B cell (primary cell): ENCODE measurements at regions not wholly inside any gene's neighbourhood (a gene's known extent, or its start where the extent isn't known, plus 50 kb on each side); places are given as distances from the start of the nearest gene placed in this dataset.

ENCODE experiments used
- ATAC-seq: fragments of 200-7000 bp; cut with Tn5 transposase; one replicate; pipeline ENCODE4 v1.10.0; 2021; ENCODE audit warnings: low read depth, mild to moderate bottlenecking, moderate number of reproducible peaks, moderate library complexity
- CTCF ChIA-PET: fragments of 350-600 bp; sonication (Branson Sonifier 250); formaldehyde crosslinking; loops from one replicate; lab custom pipeline; 2021; ENCODE audit warnings: antibody characterized with exemption, inconsistent platforms; lab: Charles Lee
- POLR2A ChIA-PET: fragments of 350-600 bp; sonication (Branson Sonifier 250); formaldehyde crosslinking; loops from one replicate; lab custom pipeline; 2021; ENCODE audit warnings: antibody characterized with exemption; lab: Charles Lee
- DNase-seq: peaks from one replicate; pipeline ENCODE4 v3.0.0; 2013
- H2AFZ ChIP-seq: 2 replicates; pipeline ENCODE4 v1.6.1; 2012; ENCODE audit warnings: mild to moderate bottlenecking, low read depth, low read length; ENCODE audit not compliant: insufficient read depth, poor library complexity, severe bottlenecking
- H3K27ac ChIP-seq, 2 donors: 1 replicate in 1 of 2; 2 replicates in 1 of 2; pipeline ENCODE4 v1.5.1; 2012 to 2013; ENCODE audit warnings: low read length in 2 of 2, mild to moderate bottlenecking in 2 of 2, moderate library complexity in 1 of 2
- H3K27me3 ChIP-seq, 4 experiments: fragments of 200-600 bp in 1 of 4; sonication (generic) in 1 of 4; replicated peaks in 1 of 4; 1 replicate in 2 of 4; 2 replicates in 2 of 4; pipeline versions ENCODE4 v1.6.1 to v1.7.0; 2013 to 2016; ENCODE audit warnings: low read length in 3 of 4, mild to moderate bottlenecking in 2 of 4, mixed read lengths in 1 of 4, moderate library complexity in 1 of 4; ENCODE audit not compliant: insufficient read depth in 4 of 4, control insufficient read depth in 3 of 4; ENCODE audit errors: control extremely low read depth in 1 of 4
- H3K36me3 ChIP-seq, 2 experiments: replicated peaks in 1 of 2; 1 replicate in 1 of 2; 2 replicates in 1 of 2; pipeline versions ENCODE4 v1.6.1 to v1.7.1; 2013; ENCODE audit warnings: low read length in 1 of 2; ENCODE audit not compliant: insufficient read depth in 2 of 2, control insufficient read depth in 1 of 2; ENCODE audit errors: control extremely low read depth in 1 of 2, extremely low read depth in 1 of 2
- H3K4me1 ChIP-seq, 2 donors: fragments of 200-600 bp in 1 of 2; sonication (generic) in 1 of 2; 1 replicate in 1 of 2; 2 replicates in 1 of 2; pipeline versions ENCODE4 v1.5.1 to v1.6.1; 2013 to 2017; ENCODE audit warnings: low read length in 2 of 2; ENCODE audit not compliant: control insufficient read depth in 2 of 2, insufficient read depth in 2 of 2
- H3K4me2 ChIP-seq: replicated peaks from 2 replicates; pipeline ENCODE3; 2012; ENCODE audit warnings: mild to moderate bottlenecking, low read depth, low read length; ENCODE audit not compliant: poor library complexity, severe bottlenecking
- H3K4me3 ChIP-seq, 5 experiments: fragments of 200-600 bp in 1 of 5; sonication (generic) in 1 of 5; 1 replicate in 3 of 5; 2 replicates in 2 of 5; pipeline versions ENCODE4 v1.5.1 to v1.7.0; 2011 to 2016; ENCODE audit warnings: low read length in 4 of 5, mild to moderate bottlenecking in 4 of 5, low read depth in 2 of 5, control low read depth in 1 of 5, moderate library complexity in 1 of 5; ENCODE audit not compliant: insufficient read depth in 1 of 5; ENCODE audit errors: control extremely low read depth in 1 of 5, extremely low read depth in 1 of 5
- H3K79me2 ChIP-seq: fragments of 200-600 bp; sonication (generic); one replicate; pipeline ENCODE4 v1.6.0; 2016; ENCODE audit warnings: low read length; ENCODE audit not compliant: control insufficient read depth, insufficient read depth
- H3K9ac ChIP-seq: fragments of 200-600 bp; sonication (generic); 2 replicates; pipeline ENCODE4 v1.6.1; 2017; ENCODE audit warnings: mild to moderate bottlenecking, low read length, moderate library complexity
- H3K9me3 ChIP-seq, 3 donors: one replicate each; pipeline versions ENCODE4 v1.6.1 to v1.7.1; 2013; ENCODE audit warnings: low read length in 2 of 3; ENCODE audit not compliant: control insufficient read depth in 2 of 3, insufficient read depth in 1 of 3; ENCODE audit errors: control extremely low read depth in 1 of 3
- H4K20me1 ChIP-seq: 2 replicates; pipeline ENCODE4 v1.6.0; 2012; ENCODE audit warnings: mild to moderate bottlenecking, low read length; ENCODE audit not compliant: insufficient read depth, control insufficient read depth, poor library complexity, severe bottlenecking
- H3K27ac Mint-ChIP-seq: one replicate; pipeline ENCODE4 v1.8.0; 2021; ENCODE audit warnings: mixed read lengths
- H3K27me3 Mint-ChIP-seq: one replicate; pipeline ENCODE4 v1.8.0; 2021; ENCODE audit warnings: mixed read lengths
- H3K4me1 Mint-ChIP-seq: one replicate; pipeline ENCODE4 v1.8.0; 2021; ENCODE audit warnings: mixed read lengths
- H3K4me3 Mint-ChIP-seq: one replicate; pipeline ENCODE4 v1.8.0; 2021; ENCODE audit warnings: mixed read lengths
- H3K9me3 Mint-ChIP-seq: one replicate; pipeline ENCODE4 v1.8.0; 2022; ENCODE audit warnings: mixed read lengths; ENCODE audit not compliant: insufficient read depth
- CTCF ChIP-seq: fragments of 200-600 bp; IDR thresholded peaks from one replicate; pipeline ENCODE4 v1.8.0; 2022; ENCODE audit warnings: antibody characterized with exemption, mild to moderate bottlenecking
- EZH2 ChIP-seq: IDR thresholded peaks from 2 replicates; pipeline ENCODE4 v1.6.1; 2012; ENCODE audit warnings: borderline replicate concordance, low read depth, mild to moderate bottlenecking, moderate library complexity, low read length; ENCODE audit not compliant: insufficient read depth, poor library complexity, severe bottlenecking
- WGBS: methylation state at CpG from one replicate; pipeline ENCODE4 v1.1.5; 2013; ENCODE audit warnings: missing lambda C conversion rate; ENCODE audit not compliant: insufficient coverage; 5-methylcytosine and 5-hydroxymethylcytosine counted together
- intact Hi-C: fragments of 100-400 bp; cut with micrococcal nuclease; formaldehyde crosslinking; loops from one replicate; pipeline ENCODE4 v1.10.0; 2022

- Histone ChIP-seq H4K20me1 (no peaks in the 10 kb centered on the region), H3K79me2 (no peaks in the 10 kb centered on the region), H3K9ac (no peak overlapping the region), H3K27ac (no peak overlapping the region), H3K36me3 (no peaks in the 10 kb centered on the region), H3K4me2 (no peak overlapping the region), H3K9me3 (no peaks in the 10 kb centered on the region), H3K27me3 (no peaks in the 10 kb centered on the region), H2AFZ (no peak overlapping the region), H3K4me3 (no peak overlapping the region), H3K4me1 (no peaks in the 10 kb centered on the region)
- CTCF ChIA-PET = no interaction called here
- Mint-ChIP-seq H3K4me3 (no peak overlapping the region), H3K9me3 (no peaks in the 10 kb centered on the region), H3K27ac (no peak overlapping the region), H3K4me1 (no peaks in the 10 kb centered on the region), H3K27me3 (no peaks in the 10 kb centered on the region)
- ATAC-seq (no peak), DNase-seq (no peak)
- POLR2A ChIA-PET = no interaction called here
- intact Hi-C loops = no loop called here
- TF ChIP-seq EZH2 (no peak), CTCF (no peak)
- 45% methylated on average over 11 of the region's 13 CpGs for WGBS
These were observed 467.1 kb upstream of the HSF2 start for GRCh38 chr6:121932076-121932991.

- intact Hi-C loops = no loop called here
- no peak overlapping the region for H3K27ac ChIP-seq
- no peaks in the 10 kb centered on the region for H4K20me1 ChIP-seq
- Mint-ChIP-seq H3K4me3 (no peak overlapping the region), H3K4me1 (no peaks in the 10 kb centered on the region), H3K27me3 (no peaks in the 10 kb centered on the region), H3K27ac (no peak overlapping the region), H3K9me3 (peaks cover 4% of the 10 kb centered on the region)
- H3K27me3 ChIP-seq = no peaks in the 10 kb centered on the region
- H3K79me2 ChIP-seq = no peaks in the 10 kb centered on the region
- H3K4me2 ChIP-seq = no peak overlapping the region
- H3K4me3 ChIP-seq = no peak overlapping the region
- no peak overlapping the region for H2AFZ ChIP-seq
- DNase-seq = no peak
- ChIA-PET POLR2A (no interaction called here), CTCF (no interaction called here)
- no peak overlapping the region for H3K9ac ChIP-seq
- no peak for ATAC-seq
- H3K4me1 ChIP-seq = no peaks in the 10 kb centered on the region
- H3K36me3 ChIP-seq = no peaks in the 10 kb centered on the region
- H3K9me3 ChIP-seq = no peaks in the 10 kb centered on the region
- no peak for TF ChIP-seq CTCF
- TF ChIP-seq EZH2 = no peak
- WGBS = 65% methylated on average over 2 of the region's 2 CpGs
These were observed 465.0 kb upstream of the HSF2 start for GRCh38 chr6:121934451-121934850.
